ENCODE measurements at regions not wholly inside any gene's neighbourhood (a gene's known extent, or its start where the extent isn't known, plus 50 kb on each side); places are given as distances from the start of the nearest gene placed in this dataset.

- H2AFZ ChIP-seq = no peak overlapping the region
- H3K79me2 ChIP-seq (ENCODE audit: low read depth) = no peaks in the 10 kb centered on the region
- H3F3A ChIP-seq (ENCODE audit: insufficient read depth, low read depth) = no peaks in the 10 kb centered on the region
- ChIA-PET POLR2A (ENCODE audit: unreplicated experiment) (interaction anchor here (0.7 kb wide), 1 partner anchor 39 kb away, joined by 3 read pairs; no protein-coding TSS in a partner anchor), CTCF (no interaction called here)
- no peaks in the 10 kb centered on the region for H3K9me3 ChIP-seq (ENCODE audit: insufficient read depth, low read depth)
- H4K20me1 ChIP-seq (ENCODE audit: insufficient read depth) = no peaks in the 10 kb centered on the region
- no peaks in the 10 kb centered on the region for H3K9me2 ChIP-seq (ENCODE audit: insufficient read depth)
- no peak overlapping the region for H3K4me3 ChIP-seq
- no peak overlapping the region for H3K27ac ChIP-seq
- no peaks in the 10 kb centered on the region for H3K27me3 ChIP-seq (ENCODE audit: insufficient read depth, low read depth)
- intact Hi-C loops (cut with micrococcal nuclease; ENCODE audit: unreplicated experiment) = no loop called here
- no TSS peak for BruUV-seq (replicated peaks)
- 0 out of 2 replicates have a peak, but pooled peaks cover 7% of the 10 kb centered on the region for H3K4me1 ChIP-seq (replicated peaks; ENCODE audit: insufficient read depth)
- no peaks in the 10 kb centered on the region for H3K36me3 ChIP-seq (ENCODE audit: low read depth)
- TF ChIP-seq, protein P1, sequence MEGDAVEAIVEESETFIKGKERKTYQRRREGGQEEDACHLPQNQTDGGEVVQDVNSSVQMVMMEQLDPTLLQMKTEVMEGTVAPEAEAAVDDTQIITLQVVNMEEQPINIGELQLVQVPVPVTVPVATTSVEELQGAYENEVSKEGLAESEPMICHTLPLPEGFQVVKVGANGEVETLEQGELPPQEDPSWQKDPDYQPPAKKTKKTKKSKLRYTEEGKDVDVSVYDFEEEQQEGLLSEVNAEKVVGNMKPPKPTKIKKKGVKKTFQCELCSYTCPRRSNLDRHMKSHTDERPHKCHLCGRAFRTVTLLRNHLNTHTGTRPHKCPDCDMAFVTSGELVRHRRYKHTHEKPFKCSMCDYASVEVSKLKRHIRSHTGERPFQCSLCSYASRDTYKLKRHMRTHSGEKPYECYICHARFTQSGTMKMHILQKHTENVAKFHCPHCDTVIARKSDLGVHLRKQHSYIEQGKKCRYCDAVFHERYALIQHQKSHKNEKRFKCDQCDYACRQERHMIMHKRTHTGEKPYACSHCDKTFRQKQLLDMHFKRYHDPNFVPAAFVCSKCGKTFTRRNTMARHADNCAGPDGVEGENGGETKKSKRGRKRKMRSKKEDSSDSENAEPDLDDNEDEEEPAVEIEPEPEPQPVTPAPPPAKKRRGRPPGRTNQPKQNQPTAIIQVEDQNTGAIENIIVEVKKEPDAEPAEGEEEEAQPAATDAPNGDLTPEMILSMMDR (conservative IDR thresholded peaks at IDR 0.05) = no peak
- DNase-seq = no peak
- no peak overlapping the region for H3K4me2 ChIP-seq
Measured at GRCh38 chr13:109318945-109319590, 467.3 kb downstream of the IRS2 start.

- no peak for TF ChIP-seq EZH2 (IDR thresholded peaks at IDR 0.05; ENCODE audit: low read depth)
- TF ChIP-seq, protein P1 (conservative IDR thresholded peaks at IDR 0.05) = no peak
- no peaks in the 10 kb centered on the region for H4K20me1 ChIP-seq (ENCODE audit: insufficient read depth)
- intact Hi-C loops (cut with micrococcal nuclease; ENCODE audit: unreplicated experiment) = no loop called here
- no peaks in the 10 kb centered on the region for H3K9me3 ChIP-seq (ENCODE audit: insufficient read depth, low read depth)
- POLR2A ChIA-PET (ENCODE audit: unreplicated experiment) = no interaction called here
- H2AFZ ChIP-seq = 0 out of 2 replicates have a peak overlapping the region, but pooled peaks have one; percentile 11
- no peaks in the 10 kb centered on the region for H3K9me2 ChIP-seq (ENCODE audit: insufficient read depth)
- H3K4me3 ChIP-seq = no peak overlapping the region
- no peaks in the 10 kb centered on the region for H3K79me2 ChIP-seq (ENCODE audit: low read depth)
- 0 out of 2 replicates have a peak, but pooled peaks cover 7% of the 10 kb centered on the region for H3K4me1 ChIP-seq (replicated peaks; ENCODE audit: insufficient read depth)
- CTCF ChIA-PET = no interaction called here
- no peaks in the 10 kb centered on the region for H3K27me3 ChIP-seq (ENCODE audit: insufficient read depth, low read depth)
- H3K4me2 ChIP-seq = no peak overlapping the region
- no peak overlapping the region for H3K27ac ChIP-seq
- H3K36me3 ChIP-seq (ENCODE audit: low read depth) = no peaks in the 10 kb centered on the region
- DNase-seq = no peak
- no TSS peak for BruUV-seq (replicated peaks)
- no peaks in the 10 kb centered on the region for H3F3A ChIP-seq (ENCODE audit: insufficient read depth, low read depth)
Measured at GRCh38 chr13:109315481-109315880, 470.9 kb downstream of the IRS2 start.

- no peaks in the 10 kb centered on the region for H3K4me1 ChIP-seq (replicated peaks; ENCODE audit: insufficient read depth)
- H3K27ac ChIP-seq = no peak overlapping the region
- POLR2A ChIA-PET (ENCODE audit: unreplicated experiment) = no interaction called here
- no peaks in the 10 kb centered on the region for H3K9me3 ChIP-seq (ENCODE audit: insufficient read depth, low read depth)
- no peaks in the 10 kb centered on the region for H4K20me1 ChIP-seq (ENCODE audit: insufficient read depth)
- H3K36me3 ChIP-seq (ENCODE audit: low read depth) = no peaks in the 10 kb centered on the region
- no peak overlapping the region for H3K4me3 ChIP-seq
- TF ChIP-seq, protein P1 (conservative IDR thresholded peaks at IDR 0.05) = no peak
- no peak for TF ChIP-seq EZH2 (IDR thresholded peaks at IDR 0.05; ENCODE audit: low read depth)
- no peak overlapping the region for H3K4me2 ChIP-seq
- intact Hi-C loops (cut with micrococcal nuclease; ENCODE audit: unreplicated experiment) = no loop called here
- DNase-seq = no peak
- H3K9me2 ChIP-seq (ENCODE audit: insufficient read depth) = no peaks in the 10 kb centered on the region
- H3K27me3 ChIP-seq (ENCODE audit: insufficient read depth, low read depth) = no peaks in the 10 kb centered on the region
- H3K79me2 ChIP-seq (ENCODE audit: low read depth) = no peaks in the 10 kb centered on the region
- no peak overlapping the region for H2AFZ ChIP-seq
- CTCF ChIA-PET = no interaction called here
- no TSS peak for BruUV-seq (replicated peaks)
- H3F3A ChIP-seq (ENCODE audit: insufficient read depth, low read depth) = no peaks in the 10 kb centered on the region
Measured at GRCh38 chr13:109314101-109314500, 472.3 kb downstream of the IRS2 start.
